Urinary bladder (tissue), 3 donors: ENCODE measurements at regions not wholly inside any gene's neighbourhood (a gene's known extent, or its start where the extent isn't known, plus 50 kb on each side); places are given as distances from the start of the nearest gene placed in this dataset.
"Not testable (repeated sequence)": the region's sequence is repeated elsewhere in the genome, so short reads cannot be mapped to it uniquely, and the experiment has no call there.

Experiments
- DNase-seq: peaks from one replicate; pipeline ENCODE4 v3.0.0-alpha.2; 2015; ENCODE audit errors: extremely low spot score
- H3K27ac ChIP-seq: one replicate; pipeline ENCODE4 v1.5.1; 2013; ENCODE audit warnings: low read depth, mild to moderate bottlenecking, moderate library complexity
- H3K36me3 ChIP-seq: one replicate; pipeline ENCODE4 v1.6.1; 2013; ENCODE audit warnings: mild to moderate bottlenecking, moderate library complexity; ENCODE audit not compliant: insufficient read depth
- H3K4me1 ChIP-seq: one replicate; pipeline ENCODE4 v1.6.1; 2013; ENCODE audit warnings: mild to moderate bottlenecking, moderate library complexity; ENCODE audit not compliant: insufficient read depth
- H3K4me3 ChIP-seq: one replicate; pipeline ENCODE4 v1.5.1; 2013; ENCODE audit warnings: low read depth, low read length
- WGBS: extraction: QIAGEN DNeasy Blood & Tissue Kit; methylation state at CpG from one replicate; pipeline ENCODE4 v1.1.7; 2013; 5-methylcytosine and 5-hydroxymethylcytosine counted together
- donor health status: healthy with polysubstance abuse.
- donor health status: healthy.

- Histone ChIP-seq H3K4me1 (no peaks in the 10 kb centered on the region), H3K27ac (no peak overlapping the region), H3K36me3 (no peaks in the 10 kb centered on the region), H3K4me3 (no peak overlapping the region)
- WGBS, result 53% methylated on average over 1 of the region's 1 CpG
- DNase-seq, result no peak
Measured at GRCh38 chr3:69688400-69688799, 50.9 kb upstream of the MITF start.

- H3K27ac ChIP-seq, result no peak overlapping the region
- no peak for DNase-seq
- H3K4me3 ChIP-seq, result no peak overlapping the region
- no peaks in the 10 kb centered on the region for H3K4me1 ChIP-seq
- H3K36me3 ChIP-seq, result no peaks in the 10 kb centered on the region
- 93% methylated on average over 5 of the region's 5 CpGs for WGBS
Measured at GRCh38 chr3:69687641-69688040, 51.6 kb upstream of the MITF start.

GRCh38 chr3:69686056-69686455, 53.2 kb upstream of the MITF start:
- 96% methylated on average over 3 of the region's 3 CpGs for WGBS
- no peak for DNase-seq

GRCh38 chr3:69684309-69684961, 54.8 kb upstream of the MITF start:
- Histone ChIP-seq H3K4me1 (no peaks in the 10 kb centered on the region), H3K4me3 (no peak overlapping the region), H3K27ac (no peak overlapping the region), H3K36me3 (no peaks in the 10 kb centered on the region)
- 93% methylated on average over 2 of the region's 2 CpGs for WGBS
- DNase-seq, result no peak

More at GRCh38 chr3:69686056-69686455, 53.2 kb upstream of the MITF start:
- H3K27ac ChIP-seq, result no peak overlapping the region
- no peaks in the 10 kb centered on the region for H3K4me1 ChIP-seq
- no peaks in the 10 kb centered on the region for H3K36me3 ChIP-seq
- H3K4me3 ChIP-seq, result no peak overlapping the region

GRCh38 chr3:69683082-69683806, 56.0 kb upstream of the MITF start:
- WGBS, result 29% methylated on average over 4 of the region's 4 CpGs
- Histone ChIP-seq H3K4me3 (no peak overlapping the region), H3K36me3 (no peaks in the 10 kb centered on the region), H3K27ac (no peak overlapping the region), H3K4me1 (no peaks in the 10 kb centered on the region)
- DNase-seq, result no peak

- DNase-seq, H3K27ac ChIP-seq, H3K36me3 ChIP-seq, H3K4me3 ChIP-seq, H3K4me1 ChIP-seq: not testable (repeated sequence)
- 97% methylated on average over 25 of the region's 30 CpGs for WGBS
Measured at GRCh38 chr3:69677456-69677855, 61.8 kb upstream of the MITF start.

GRCh38 chr3:69675786-69676530, 63.3 kb upstream of the MITF start:
- 59% methylated on average over 6 of the region's 6 CpGs for WGBS
- no peak overlapping the region for H3K27ac ChIP-seq
- DNase-seq, result no peak
- no peaks in the 10 kb centered on the region for H3K4me1 ChIP-seq
- H3K4me3 ChIP-seq, result no peak overlapping the region
- H3K36me3 ChIP-seq, result no peaks in the 10 kb centered on the region

GRCh38 chr3:69674752-69675151, 64.5 kb upstream of the MITF start:
- 96% methylated on average over 3 of the region's 3 CpGs for WGBS
- Histone ChIP-seq H3K27ac (no peak overlapping the region), H3K4me1 (no peaks in the 10 kb centered on the region), H3K36me3 (no peaks in the 10 kb centered on the region), H3K4me3 (no peak overlapping the region)
- no peak for DNase-seq

GRCh38 chr3:69671082-69671952, 67.9 kb upstream of the MITF start:
- H3K27ac ChIP-seq, result no peak overlapping the region
- DNase-seq, result peak; percentile 39
- no peaks in the 10 kb centered on the region for H3K36me3 ChIP-seq
- WGBS, result 57% methylated on average over 6 of the region's 6 CpGs
- no peaks in the 10 kb centered on the region for H3K4me1 ChIP-seq
- H3K4me3 ChIP-seq, result no peak overlapping the region

GRCh38 chr3:69669070-69669469, 70.2 kb upstream of the MITF start:
- WGBS, result 67% methylated on average over 3 of the region's 3 CpGs
- no peaks in the 10 kb centered on the region for H3K36me3 ChIP-seq
- DNase-seq, result no peak
- H3K4me1 ChIP-seq, result no peaks in the 10 kb centered on the region
- H3K27ac ChIP-seq, result no peak overlapping the region
- H3K4me3 ChIP-seq, result no peak overlapping the region

- no peak overlapping the region for H3K27ac ChIP-seq
- DNase-seq, result no peak
- WGBS, result 29% methylated on average over 4 of the region's 4 CpGs
- H3K4me3 ChIP-seq, result no peak overlapping the region
- no peaks in the 10 kb centered on the region for H3K36me3 ChIP-seq
- H3K4me1 ChIP-seq, result no peaks in the 10 kb centered on the region
Measured at GRCh38 chr3:69665026-69665737, 74.1 kb upstream of the MITF start.

GRCh38 chr3:69660631-69661030, 78.6 kb upstream of the MITF start:
- no peaks in the 10 kb centered on the region for H3K4me1 ChIP-seq
- H3K4me3 ChIP-seq, result no peak overlapping the region
- 98% methylated on average over 36 of the region's 36 CpGs for WGBS
- H3K36me3 ChIP-seq, result no peaks in the 10 kb centered on the region
- H3K27ac ChIP-seq, result no peak overlapping the region
- no peak for DNase-seq
